GM21515 (cell line): ENCODE measurements at regions not wholly inside any gene's neighbourhood (a gene's known extent, or its start where the extent isn't known, plus 50 kb on each side); places are given as distances from the start of the nearest gene placed in this dataset.
"Not testable (repeated sequence)": the region's sequence is repeated elsewhere in the genome, so short reads cannot be mapped to it uniquely, and the experiment has no call there.

Experiments
- ATAC-seq: cut with Tn5 transposase; IDR thresholded peaks from one replicate; pipeline ENCODE4 v1.9.1; 2021; ENCODE audit not compliant: unreplicated experiment

DNA sequence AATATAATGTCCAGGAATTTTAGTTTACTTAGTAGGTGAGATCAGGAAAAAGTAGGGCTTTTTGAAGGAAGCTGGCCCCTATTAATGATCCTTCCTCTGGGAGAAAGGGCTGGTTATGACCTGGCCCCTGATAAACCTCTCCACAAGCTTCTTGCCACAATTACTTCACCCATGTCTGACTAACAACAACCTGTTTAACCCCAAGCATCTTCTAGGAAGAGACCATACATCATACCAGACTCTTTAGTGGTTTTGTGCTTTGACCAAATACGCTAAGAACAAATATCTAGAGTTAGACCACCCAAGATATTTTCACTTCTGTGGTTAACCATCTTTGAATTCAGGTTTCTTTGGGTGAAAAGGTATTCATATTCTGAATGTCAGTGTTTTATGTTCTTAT, 174.0 kb upstream of the SLC27A6 start:
- ATAC-seq: no peak

DNA sequence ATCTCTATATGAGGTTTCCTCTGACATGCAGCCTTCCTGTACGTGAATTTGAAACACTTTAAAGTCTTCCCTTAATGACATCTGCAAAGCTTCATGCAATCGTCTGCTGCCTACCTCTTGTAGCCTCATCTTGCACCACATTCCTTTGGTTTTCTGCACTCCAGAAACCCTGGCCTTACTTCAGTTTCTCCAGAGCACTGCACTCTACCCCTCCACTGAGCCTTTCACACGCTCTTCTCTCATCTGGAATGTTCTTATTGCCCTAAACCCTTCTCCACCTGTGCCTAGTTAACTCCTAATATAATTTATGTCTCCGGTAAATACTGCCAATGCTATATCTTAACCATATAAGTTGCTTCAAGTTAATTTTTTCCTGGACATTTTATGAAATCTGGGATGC, 168.8 kb upstream of the SLC27A6 start:
- ATAC-seq: no peak

DNA sequence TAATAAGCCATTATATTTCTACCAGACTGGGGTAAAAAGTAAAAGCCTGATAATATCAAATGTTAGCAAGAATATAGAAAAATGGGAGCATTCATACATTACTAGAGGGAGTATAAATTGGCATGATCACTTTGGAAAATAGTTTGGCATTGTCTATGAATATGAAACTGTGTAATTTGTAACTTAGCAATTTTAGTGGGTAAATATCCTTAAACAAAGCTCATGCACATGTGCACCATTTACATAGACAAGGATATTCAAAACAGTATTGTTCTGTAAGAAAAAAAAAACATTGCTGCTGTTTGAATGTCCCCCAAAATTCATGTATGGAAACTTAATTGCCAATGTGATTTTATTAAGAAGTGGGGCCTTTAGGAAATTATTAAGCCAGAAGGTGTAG, 166.4 kb upstream of the SLC27A6 start:
- ATAC-seq: no peak

DNA sequence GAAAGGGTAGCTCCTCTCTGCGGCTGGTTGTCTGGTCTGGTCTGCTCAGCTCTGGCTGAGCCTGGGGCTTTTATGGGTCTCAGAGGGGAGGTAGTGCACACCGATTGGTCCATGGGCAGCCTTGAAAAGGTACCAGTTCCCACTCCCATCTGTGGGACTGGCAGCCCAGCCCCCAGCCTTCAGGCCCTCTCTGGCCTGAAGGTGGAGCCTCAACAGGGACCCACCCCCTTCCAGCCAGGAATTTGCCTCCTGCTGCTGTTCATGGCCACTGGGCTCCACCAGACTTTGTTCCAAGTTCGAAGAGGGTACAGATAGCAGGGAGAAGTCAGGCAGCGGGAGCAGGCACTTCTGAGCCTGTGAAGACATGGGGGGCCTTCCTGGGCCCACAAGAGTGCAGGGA, 165.3 kb upstream of the SLC27A6 start:
- no peak for ATAC-seq

DNA sequence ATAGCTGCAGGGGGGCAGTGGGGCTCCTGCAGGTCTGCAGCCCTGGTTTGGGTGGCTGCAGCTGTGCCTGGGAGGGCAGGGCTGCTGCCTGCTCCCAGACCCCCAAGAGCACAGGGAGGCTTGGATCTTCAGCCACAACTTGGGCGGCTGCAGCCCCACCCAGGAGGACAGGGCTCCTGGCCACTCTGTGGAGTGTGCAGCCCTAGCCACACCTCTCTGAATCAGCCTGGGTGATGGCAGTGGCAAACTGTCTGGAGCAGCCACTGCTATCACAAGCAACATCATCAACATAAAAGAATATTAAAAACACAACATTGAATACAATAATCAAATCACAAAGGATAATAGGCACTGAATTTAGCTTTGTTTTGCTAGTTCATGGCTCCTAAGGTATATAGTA, 164.9 kb upstream of the SLC27A6 start:
- ATAC-seq: no peak

DNA sequence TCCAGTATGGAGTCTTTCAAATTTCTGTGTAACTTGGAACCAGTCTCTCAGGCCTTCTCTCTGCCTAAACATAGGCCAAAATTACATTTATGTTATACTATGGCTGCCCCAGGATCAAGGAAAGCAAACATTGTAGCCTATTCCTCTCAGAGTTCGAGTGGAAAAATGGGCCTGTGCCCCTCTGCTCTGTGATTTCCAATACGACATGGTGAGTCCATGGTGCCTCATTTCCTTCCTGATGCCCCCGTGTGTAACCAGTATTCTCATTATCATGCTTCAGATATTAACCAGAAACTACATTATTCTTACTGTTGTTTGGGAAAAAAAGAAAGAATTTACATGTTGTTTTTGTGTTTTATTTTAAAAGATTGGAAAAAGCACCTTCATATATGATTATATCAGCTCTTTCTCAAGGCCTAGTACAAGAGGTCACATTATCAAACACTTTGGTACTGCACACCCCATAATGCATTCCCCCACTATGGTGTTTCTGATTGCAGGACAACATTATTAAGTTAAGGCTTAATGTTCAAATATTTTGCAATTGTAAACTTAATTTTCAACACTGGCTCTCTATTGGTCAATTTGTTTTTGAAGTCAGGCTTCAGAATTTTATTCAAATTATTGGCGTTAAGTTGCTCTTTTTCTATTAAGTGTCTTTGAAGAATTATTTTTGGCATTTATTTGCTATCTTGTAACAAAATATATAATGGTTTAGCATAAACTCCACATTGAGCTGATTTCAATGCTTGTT, 151.8 kb upstream of the SLC27A6 start:
- no peak for ATAC-seq

DNA sequence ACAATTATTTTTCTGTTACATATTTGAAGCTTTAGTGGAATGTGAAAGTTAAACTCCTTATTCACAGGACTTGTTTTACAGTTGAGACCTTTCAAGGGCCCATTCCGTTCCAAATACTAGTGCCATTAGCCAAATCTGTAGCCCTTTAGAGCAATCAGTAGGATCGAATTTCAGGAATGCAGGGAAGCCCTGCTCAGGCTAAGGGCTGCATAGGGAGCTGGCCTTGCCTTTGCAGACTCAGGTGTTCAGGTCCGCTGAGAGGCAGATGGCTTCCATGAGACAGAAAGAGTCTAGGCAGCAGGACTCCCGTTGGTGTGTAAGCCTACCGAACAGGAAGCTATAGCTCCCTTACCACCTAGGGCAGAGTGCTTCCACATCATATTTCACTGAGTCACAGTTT, 150.1 kb upstream of the SLC27A6 start:
- ATAC-seq: no peak

DNA sequence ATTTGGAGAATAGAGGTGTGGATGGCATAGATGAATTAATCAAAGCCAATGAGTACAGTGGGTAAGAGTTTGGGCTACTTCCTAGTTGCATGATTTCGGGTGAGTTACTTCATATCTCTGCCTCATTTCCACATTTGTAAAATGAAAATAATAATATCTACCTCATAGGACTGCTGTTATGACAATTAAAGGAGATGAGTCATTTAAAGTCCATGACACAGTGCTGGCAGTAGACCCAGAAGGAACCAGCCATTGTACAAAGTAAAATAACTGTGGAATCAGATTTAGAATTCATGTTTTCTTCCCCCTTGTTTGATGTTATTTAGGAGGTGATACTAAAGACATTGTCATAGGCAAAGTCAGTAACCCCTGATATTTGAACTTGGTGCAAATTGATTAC, 139.5 kb upstream of the SLC27A6 start:
- ATAC-seq: no peak

DNA sequence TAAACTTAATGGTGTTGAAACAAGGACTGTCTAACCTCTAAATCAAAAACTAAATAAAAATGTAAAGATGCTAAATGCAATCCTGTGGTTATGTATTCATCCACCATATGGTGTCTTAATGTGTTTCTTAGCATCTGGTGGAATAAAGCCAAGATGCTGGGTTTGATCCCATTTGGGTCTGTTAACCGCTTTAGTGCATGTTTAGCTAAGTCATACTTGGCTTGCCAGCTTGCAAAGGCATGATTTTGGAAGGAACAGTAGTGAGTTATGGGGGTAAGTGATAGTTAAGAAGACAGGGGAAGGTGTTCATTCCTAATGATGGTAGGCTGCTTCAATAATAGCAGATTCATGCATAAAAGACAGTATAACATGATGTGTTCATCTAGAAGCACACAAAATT, 139.0 kb upstream of the SLC27A6 start:
- ATAC-seq: no peak

DNA sequence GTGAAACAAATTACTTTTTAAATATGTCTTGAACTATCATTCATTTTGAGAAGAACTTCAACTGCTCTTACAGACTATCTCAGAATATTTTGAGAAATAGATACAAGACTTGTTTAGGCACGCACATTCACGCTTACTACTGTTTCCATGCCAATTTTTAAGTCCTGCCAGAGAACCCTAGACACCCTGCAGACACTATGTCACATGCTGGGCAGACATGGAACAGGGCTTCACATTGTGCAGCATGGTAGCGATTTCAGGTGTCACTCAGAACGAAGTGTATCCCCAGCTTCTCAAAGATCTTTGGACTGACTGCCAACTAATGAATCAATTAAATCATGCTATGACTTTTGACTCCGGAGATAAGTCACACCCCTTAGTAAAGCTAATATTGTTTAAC, 128.7 kb upstream of the SLC27A6 start:
- no peak for ATAC-seq

DNA sequence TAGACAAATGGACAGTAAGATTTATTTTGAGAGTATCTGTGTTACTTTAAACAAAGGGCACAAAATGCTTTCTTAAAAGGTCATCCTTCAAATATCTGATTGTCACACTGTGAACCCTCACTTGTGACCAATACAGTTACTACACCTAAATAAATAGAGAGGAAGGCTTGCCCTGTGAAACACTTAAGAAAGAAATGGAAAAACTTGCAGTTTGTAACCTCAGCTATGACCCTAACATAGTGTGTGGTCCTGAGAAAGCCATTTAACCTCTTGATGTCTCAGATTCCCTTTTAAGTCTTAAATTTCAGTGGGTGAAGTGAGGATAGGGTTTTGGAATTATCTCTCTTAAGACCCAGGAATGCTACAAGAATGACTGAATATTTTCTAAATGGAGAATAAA, 126.7 kb upstream of the SLC27A6 start:
- ATAC-seq: no peak

DNA sequence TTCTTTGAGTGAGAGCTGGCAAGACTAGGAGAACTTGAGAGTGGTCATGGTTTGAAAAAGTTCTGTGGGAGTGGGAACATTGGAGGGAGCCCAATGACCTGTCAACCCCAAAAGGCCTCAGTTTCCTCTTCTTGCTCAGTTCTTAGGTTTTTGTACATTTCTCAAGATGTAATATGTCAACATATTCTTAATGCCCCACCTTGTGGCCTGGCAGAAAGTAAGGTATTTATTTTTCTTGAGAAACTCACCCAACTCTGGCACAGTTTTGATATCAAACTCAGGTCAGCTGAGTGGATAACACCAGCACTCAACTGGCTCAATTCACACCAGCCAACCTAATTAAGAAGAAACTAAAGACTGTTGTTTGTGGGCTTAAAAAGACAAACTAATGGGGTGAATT, 123.0 kb upstream of the SLC27A6 start:
- no peak for ATAC-seq

DNA sequence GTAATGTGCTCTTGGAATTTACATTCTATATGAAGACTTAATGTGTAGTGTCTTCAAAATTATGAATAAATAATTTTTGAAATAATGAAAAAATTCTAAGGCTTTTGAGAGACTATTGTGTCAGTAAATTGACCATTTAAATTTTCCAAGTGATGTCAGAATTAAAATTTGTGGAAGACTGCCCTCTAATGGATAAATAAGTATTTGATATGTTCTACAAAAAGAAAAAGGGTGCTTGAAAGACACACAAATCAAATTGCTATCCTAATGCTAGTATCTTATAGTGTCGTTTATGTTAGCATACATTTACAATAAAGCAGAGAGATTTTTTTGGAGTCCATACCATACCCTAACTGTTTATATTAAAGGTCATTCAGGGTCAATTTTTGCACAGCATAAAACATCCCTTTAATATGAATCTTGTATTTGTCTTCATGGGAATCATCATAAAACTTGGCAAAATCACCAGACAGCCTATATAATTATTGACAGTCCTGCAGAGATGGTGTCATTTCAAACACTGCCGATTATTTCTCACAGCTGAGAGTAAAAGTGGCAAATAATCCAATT, 120.8 kb upstream of the SLC27A6 start:
- ATAC-seq: no peak

DNA sequence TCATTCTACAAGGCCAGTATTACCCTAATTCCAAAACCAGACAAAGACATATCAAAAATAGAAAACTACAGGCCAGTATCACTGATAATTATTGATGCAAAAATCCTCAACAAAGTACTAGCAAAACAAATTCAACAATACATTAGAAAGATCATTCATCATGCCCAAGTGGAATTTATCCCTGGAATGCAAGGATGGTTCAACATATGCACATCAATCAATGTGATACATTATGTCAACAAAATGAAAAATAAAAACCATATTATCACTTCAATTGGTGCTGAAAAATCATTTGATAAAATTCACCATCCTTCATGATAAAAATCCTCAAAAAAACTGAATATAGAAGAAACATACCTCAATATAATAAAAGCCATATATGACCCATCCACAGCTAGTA, 115.2 kb upstream of the SLC27A6 start:
- no peak for ATAC-seq

DNA sequence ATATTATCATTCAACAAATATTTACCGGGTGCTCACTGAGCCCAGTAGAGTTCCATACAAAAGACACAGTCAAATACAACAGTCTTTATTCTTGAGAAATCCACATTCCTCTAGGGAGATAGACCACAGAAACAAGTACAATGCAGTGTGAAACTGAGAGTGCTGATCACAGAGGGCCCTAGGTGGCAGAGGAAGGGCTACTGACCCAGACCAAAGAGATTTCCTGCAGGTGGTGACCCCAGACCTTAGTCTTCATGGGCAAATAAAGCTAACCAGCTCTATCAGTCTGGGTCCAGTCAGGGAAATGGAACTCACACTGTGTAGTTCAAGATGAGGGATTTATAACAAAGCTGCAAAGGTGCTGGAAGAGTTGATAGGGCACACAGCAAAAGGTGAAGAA, 110.4 kb upstream of the SLC27A6 start:
- no peak for ATAC-seq

DNA sequence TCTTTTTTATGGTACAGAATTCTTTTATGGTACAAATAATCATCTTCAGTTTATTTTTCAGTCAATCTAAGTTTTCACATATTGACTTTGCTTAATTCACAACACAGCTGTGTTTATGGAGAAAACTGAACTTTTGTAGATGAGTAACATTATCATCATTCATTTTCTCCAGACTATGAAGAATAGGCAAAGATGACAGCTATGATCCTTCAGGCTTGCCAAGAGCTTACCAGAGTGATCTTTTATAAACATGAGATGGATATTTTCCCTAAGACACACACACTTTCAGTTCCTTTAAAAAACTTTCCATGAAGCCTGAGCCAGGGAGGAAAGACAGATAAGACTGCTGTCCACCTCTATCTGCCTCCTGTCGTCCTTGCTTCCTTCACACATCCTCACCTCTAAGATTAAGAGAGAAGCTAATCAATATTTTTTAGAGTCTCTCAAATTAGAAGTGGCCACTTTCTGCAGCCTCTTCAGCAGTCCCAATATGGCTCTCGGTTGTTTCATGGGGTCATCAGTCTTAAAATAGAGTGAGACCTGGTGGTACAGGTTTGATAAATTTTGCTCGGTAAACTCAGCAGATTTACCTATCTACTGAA, 108.1 kb upstream of the SLC27A6 start:
- no peak for ATAC-seq

DNA sequence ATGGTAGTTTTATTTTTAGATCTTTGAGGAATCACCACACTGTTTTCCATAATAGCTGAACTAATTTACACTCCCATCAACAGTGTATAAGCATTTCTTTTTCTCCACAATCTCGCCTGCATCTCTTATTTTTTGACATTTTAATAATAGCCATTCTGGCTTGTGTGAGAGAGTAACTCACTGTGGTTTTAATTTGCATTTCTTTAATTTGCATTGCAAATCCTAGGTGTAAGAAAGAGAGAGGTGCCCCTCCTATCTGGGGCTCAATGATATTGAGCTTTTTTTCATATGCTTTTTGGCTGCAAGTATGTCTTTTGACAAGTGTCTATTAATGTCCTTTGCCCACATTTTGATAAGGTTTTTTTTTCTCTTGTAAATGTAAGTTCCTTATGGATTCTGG, 106.3 kb upstream of the SLC27A6 start:
- no peak for ATAC-seq

DNA sequence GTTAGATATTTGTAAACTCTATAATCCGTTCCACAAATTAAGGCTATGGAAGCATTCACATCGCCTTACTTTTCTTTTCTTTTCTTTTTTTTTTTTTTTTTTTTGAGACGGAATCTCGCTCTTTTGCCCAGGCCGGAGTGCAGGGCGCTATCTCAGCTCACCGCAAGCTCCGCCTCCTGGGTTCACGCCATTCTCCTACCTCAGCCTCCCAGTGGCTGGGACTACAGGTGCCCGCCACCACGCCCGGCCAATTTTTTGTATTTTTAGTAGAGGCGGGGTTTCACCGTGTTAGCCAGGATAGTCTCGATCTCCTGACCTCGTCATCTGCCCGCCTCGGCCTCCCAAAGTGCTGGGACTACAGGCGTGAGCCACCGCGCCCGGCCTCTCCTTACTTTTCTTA, 104.1 kb upstream of the SLC27A6 start:
- not testable (repeated sequence) for ATAC-seq

DNA sequence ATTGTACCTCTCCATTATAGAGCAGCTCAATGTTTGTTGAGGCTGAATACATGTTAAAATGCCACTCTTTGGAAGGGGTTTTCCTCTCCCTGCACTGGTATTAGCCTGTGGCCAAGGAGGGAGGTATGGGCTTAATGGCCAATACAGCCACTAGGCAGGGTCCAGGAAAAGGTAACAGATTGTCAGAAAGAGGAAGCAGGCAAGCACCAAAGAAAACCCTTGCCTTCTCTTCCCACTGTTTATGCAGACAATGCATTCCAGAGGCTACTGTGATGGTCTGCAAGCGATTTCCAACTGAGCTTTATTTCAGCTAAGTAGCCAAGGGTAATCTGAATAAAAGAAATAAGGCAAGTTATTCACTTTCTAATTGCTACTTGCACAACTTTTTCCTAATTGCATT, 95.3 kb upstream of the SLC27A6 start:
- ATAC-seq: no peak

DNA sequence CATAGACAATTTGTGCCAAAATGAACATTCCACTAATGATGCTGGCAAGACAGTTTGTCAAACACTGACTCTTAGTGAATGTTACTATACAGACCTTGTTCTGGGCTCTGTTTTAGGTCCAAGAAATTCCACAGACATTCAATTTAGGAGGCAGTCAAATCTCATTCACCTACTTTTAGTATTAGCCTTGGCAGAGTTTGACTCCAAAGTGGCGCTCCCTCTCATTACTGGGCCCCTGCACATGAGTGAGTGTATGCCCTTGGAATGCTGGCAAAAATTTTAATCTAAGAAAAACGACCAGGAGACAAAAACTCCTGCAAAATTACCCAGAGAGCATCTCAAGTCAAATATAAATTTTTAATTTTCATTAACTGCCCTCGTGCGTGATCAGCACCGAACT, 94.9 kb upstream of the SLC27A6 start:
- ATAC-seq: no peak

DNA sequence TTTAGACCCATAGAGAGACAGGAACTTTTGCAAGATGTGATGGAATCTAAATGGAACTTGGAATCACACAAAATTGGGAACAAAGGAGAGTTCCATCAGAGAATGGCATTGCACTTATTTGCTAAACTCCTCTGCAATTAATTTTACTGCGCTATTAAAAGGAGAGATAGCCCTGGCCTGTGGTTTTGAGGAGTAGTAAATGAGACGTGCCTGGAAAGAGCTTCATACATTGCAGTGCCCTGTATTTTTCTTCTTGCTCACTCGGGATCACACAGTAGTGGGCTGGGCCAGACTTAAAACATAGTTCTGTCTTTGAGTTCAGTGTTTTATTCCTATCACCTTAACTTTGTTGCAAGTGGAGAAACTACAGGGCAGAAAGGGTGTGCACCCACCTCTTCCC, 94.4 kb upstream of the SLC27A6 start:
- no peak for ATAC-seq

DNA sequence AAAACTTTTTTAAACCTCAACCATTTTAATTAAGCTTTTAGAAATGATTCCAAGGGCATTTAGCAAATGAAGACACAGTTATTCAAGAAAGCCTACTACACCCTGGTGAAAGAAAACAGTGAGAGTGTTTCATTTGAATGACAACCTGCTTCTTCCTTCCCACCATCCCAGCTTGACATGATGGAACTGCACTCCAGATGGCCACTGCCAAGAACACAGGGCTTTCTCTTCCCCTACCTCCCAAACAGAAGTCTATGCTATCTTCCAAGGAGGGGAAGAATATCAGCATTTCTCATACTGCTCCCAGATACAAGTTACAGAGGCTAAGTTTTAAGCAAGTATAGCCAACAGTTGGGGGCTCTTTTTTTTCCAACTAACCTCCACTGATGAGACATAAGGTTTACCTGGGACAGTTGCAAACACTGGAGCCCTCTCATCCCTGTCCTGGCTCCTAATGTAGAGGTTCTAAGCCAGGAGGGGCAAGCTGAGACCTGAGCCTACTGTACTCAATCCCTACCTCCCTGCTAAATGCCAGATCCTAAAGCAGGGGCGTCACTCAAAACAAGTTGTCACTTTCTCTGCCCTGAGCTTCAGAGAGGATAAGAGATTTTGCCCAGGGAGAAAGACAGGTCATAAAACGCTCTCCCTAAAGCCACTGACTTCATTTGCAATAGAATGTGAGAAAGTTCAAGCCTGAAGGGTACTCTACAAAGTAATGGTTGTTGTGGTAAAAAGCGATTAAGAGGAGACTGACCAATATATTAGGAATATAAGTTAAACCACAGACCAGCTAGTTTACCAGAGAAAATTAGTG, 88.5 kb upstream of the SLC27A6 start:
- no peak for ATAC-seq
